Naive thymus-derived CD8-positive, alpha-beta T cell (primary cell): ENCODE measurements at regions not wholly inside any gene's neighbourhood (a gene's known extent, or its start where the extent isn't known, plus 50 kb on each side); places are given as distances from the start of the nearest gene placed in this dataset.

Experiments used
- ATAC-seq, 2 donors: fragments of 150-1000 bp; cut with Tn5 transposase in 1 of 2; sonication (Bioruptor Pico), chemical (Tn5 transposase) in 1 of 2; 1 replicate in 1 of 2; 2 replicates in 1 of 2; pipeline ENCODE4 v1.10.0; 2021; ENCODE audit warnings: mild to moderate bottlenecking in 2 of 2, moderate library complexity in 2 of 2
- POLR2A ChIA-PET: fragments of 350-600 bp; sonication (Branson Sonifier 250); formaldehyde crosslinking; loops from one replicate; lab custom pipeline; 2021; ENCODE audit warnings: antibody characterized with exemption; lab: Charles Lee
- DNase-seq, 10 donors: peaks; one replicate each; pipeline versions ENCODE4 v3.0.0 to v3.0.0-alpha.2; 2020 to 2022
- H3K27ac Mint-ChIP-seq, 10 donors: one replicate each; pipeline ENCODE4 v1.8.0; 2020 to 2022; ENCODE audit warnings: mild to moderate bottlenecking in 10 of 10, mixed read lengths in 10 of 10, moderate library complexity in 4 of 10, inconsistent platforms in 1 of 10
- H3K27me3 Mint-ChIP-seq, 5 donors: one replicate each; pipeline ENCODE4 v1.8.0; 2021 to 2022; ENCODE audit warnings: mixed read lengths in 5 of 5
- H3K36me3 Mint-ChIP-seq, 3 donors: one replicate each; pipeline ENCODE4 v1.8.0; 2020 to 2022; ENCODE audit warnings: mixed read lengths in 3 of 3, mild to moderate bottlenecking in 2 of 3, inconsistent platforms in 1 of 3
- H3K4me1 Mint-ChIP-seq, 4 donors: one replicate each; pipeline ENCODE4 v1.8.0; 2021 to 2022; ENCODE audit warnings: mixed read lengths in 4 of 4
- H3K4me3 Mint-ChIP-seq, 10 donors: one replicate each; pipeline ENCODE4 v1.8.0; 2020 to 2022; ENCODE audit warnings: mild to moderate bottlenecking in 10 of 10, mixed read lengths in 10 of 10, moderate library complexity in 6 of 10, inconsistent platforms in 1 of 10
- H3K9me3 Mint-ChIP-seq, 9 donors: one replicate each; pipeline ENCODE4 v1.8.0; 2020 to 2022; ENCODE audit warnings: mixed read lengths in 9 of 9, mild to moderate bottlenecking in 3 of 9, inconsistent platforms in 1 of 9, moderate library complexity in 1 of 9

DNA sequence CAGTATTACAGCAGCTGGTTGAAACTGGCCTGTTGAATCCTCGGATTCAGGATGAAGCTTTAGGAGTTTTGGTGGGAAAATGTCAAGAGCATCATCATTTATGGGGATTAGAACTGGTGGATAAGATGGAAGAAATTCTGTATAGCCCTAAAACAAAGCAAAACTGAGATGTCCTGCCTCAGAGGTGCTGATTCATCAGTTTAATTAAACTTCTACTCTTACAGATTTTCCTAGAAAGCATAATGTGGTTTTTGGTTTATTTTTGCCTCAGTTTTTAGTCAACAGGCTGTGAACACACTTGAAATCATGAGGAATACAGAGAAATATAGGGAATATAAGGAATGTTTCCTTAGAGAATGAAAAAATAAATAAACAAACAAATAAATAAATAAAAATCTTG, 228.7 kb upstream of the POU3F2 start:
- Mint-ChIP-seq H3K36me3 (no peaks in the 10 kb centered on the region), H3K4me3 (no peak overlapping the region), H3K4me1 (no peaks in the 10 kb centered on the region), H3K27ac (no peak overlapping the region), H3K27me3 (no peaks in the 10 kb centered on the region), H3K9me3 (peaks cover 0 to 3% (median 0%) of the 10 kb centered on the region in 9 donors)
- ATAC-seq (no peak), DNase-seq (no peak)
- POLR2A ChIA-PET, result no interaction called here

DNA sequence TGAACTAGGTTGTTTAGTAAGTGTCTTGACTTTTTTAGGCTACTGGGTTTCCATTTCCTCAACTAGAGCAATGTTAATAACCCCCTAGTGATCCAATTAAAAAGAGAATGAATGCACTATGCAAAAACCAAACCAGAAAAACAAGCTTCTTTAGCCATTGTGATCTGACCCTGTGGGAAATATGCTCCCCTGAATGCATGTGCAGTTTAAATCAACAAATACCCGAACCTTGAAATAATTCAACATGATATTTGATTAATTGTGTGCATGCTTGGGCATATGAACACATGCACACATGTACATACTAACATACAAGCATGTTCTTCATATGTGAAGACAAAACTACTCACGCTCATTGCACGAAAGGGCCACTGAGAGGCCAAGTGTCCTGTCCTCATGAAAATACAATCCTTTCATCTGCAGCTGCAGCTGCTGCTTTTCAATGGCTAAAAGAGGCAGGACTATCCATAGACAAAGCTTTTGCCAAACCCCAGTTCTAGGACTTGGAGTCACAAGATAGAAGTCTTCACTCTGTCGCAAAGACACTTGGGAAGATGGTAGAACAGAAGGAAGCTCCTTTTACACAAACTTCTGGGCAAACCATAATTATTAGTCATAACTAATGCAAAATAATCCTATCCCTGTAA, 207.1 kb upstream of the POU3F2 start:
- no peak overlapping the region for H3K27ac Mint-ChIP-seq
- no peaks in the 10 kb centered on the region for H3K36me3 Mint-ChIP-seq
- no peak overlapping the region for H3K4me3 Mint-ChIP-seq
- POLR2A ChIA-PET, result no interaction called here
- no peaks in the 10 kb centered on the region for H3K4me1 Mint-ChIP-seq
- ATAC-seq, result no peak
- H3K9me3 Mint-ChIP-seq, result peaks cover 0 to 11% (median 0%) of the 10 kb centered on the region in 9 donors
- H3K27me3 Mint-ChIP-seq, result peaks cover 0 to 6% (median 0%) of the 10 kb centered on the region in 5 donors
- DNase-seq, result no peak

- Mint-ChIP-seq H3K4me3 (no peak overlapping the region), H3K27me3 (peaks cover 0 to 15% (median 0%) of the 10 kb centered on the region in 5 donors), H3K27ac (no peak overlapping the region), H3K4me1 (no peaks in the 10 kb centered on the region), H3K9me3 (no peaks in the 10 kb centered on the region), H3K36me3 (no peaks in the 10 kb centered on the region)
- no peak for DNase-seq
- no peak for ATAC-seq
- POLR2A ChIA-PET, result no interaction called here
These were observed 200.5 kb upstream of the POU3F2 start for GRCh38 chr6:98633886-98634285.

DNA sequence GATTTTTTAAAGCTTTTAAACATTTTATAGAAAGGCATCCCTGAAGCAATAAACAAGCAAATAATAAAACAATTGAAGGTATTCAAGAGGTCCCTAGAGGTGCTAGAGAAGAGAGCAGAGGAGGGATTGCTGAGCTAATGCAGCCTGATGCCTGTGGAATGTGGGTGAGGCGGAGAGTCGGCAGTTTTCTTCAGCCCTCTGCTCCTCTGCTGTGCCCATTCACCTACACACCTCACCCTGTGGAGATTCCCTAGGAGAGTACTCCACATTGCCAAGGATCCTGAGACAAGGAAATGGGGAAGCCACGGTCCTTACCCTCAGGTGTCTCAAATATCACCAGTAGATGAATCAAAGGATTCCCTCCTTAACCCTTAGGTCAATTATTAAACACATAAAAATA, 199.8 kb upstream of the POU3F2 start:
- Mint-ChIP-seq H3K27ac (no peak overlapping the region), H3K9me3 (no peaks in the 10 kb centered on the region), H3K36me3 (no peaks in the 10 kb centered on the region), H3K4me3 (no peak overlapping the region), H3K27me3 (peaks cover 0 to 11% (median 0%) of the 10 kb centered on the region in 5 donors), H3K4me1 (no peaks in the 10 kb centered on the region)
- ATAC-seq (no peak), DNase-seq (no peak)
- POLR2A ChIA-PET, result no interaction called here

- Mint-ChIP-seq H3K36me3 (no peaks in the 10 kb centered on the region), H3K4me1 (no peaks in the 10 kb centered on the region), H3K4me3 (no peak overlapping the region), H3K27ac (no peak overlapping the region), H3K9me3 (no peaks in the 10 kb centered on the region), H3K27me3 (peaks cover 0 to 12% (median 0%) of the 10 kb centered on the region in 5 donors)
- no peak for DNase-seq
- POLR2A ChIA-PET, result no interaction called here
- no peak for ATAC-seq
These were observed 199.2 kb upstream of the POU3F2 start for GRCh38 chr6:98635191-98635590.

DNA sequence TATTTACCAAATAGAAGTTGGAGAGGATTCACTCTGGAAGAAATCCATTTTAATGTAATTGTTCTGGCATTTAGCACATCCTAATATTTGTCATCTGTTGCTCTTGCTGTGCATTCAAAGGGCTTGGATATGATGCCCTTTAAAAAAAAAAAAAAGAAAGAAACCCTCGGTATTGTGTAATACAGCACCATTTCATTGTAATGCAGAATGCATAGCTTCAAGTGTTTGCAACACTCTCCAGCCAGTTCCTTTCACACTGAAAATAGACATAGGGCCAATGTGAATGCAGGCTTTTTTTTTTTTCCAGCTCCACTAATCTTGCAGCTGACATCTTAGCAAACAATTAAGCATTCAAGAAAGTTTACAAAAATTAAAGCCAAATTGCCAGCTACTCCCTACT, 197.4 kb upstream of the POU3F2 start:
- POLR2A ChIA-PET, result no interaction called here
- ATAC-seq (no peak), DNase-seq (no peak)
- Mint-ChIP-seq H3K27me3 (peaks cover 0 to 12% (median 0%) of the 10 kb centered on the region in 5 donors), H3K36me3 (no peaks in the 10 kb centered on the region), H3K27ac (no peak overlapping the region), H3K4me1 (no peaks in the 10 kb centered on the region), H3K4me3 (no peak overlapping the region), H3K9me3 (peaks cover 0 to 2% (median 0%) of the 10 kb centered on the region in 9 donors)

DNA sequence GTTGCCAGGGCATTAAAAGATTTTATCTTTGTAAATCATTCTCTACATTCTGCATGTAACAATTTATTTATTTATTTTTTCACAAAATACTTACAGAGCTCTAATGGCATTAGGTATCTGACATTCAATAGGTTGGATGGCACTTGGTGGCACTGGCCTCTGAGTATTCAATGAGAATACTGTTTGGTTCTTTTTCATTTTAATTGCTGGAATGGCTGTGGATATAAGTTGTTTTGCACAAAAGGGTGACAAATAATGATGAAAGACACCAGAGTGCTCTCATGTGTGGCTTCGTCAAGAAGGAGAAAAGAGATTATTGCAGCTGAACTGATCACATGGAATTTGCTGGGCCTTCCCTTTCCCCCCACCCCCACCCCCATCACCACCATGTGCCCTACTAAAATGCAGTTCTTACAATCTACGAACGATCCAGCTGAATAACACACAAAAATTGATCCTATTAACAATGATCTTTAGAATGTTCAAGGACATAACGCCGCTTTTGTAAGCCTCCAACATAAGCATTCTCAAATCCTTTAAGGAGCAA, 195.2 kb upstream of the POU3F2 start:
- no peak overlapping the region for H3K27ac Mint-ChIP-seq
- H3K9me3 Mint-ChIP-seq, result peaks cover 0 to 2% (median 0%) of the 10 kb centered on the region in 9 donors
- ATAC-seq (no peak), DNase-seq (no peak)
- H3K4me3 Mint-ChIP-seq, result no peak overlapping the region
- POLR2A ChIA-PET, result interaction anchor here (0.5 kb wide), 1 partner anchor 141 kb away, joined by 4 read pairs; no protein-coding TSS in a partner anchor
- no peaks in the 10 kb centered on the region for H3K36me3 Mint-ChIP-seq
- no peaks in the 10 kb centered on the region for H3K4me1 Mint-ChIP-seq
- H3K27me3 Mint-ChIP-seq, result peaks cover 0 to 9% (median 0%) of the 10 kb centered on the region in 5 donors

DNA sequence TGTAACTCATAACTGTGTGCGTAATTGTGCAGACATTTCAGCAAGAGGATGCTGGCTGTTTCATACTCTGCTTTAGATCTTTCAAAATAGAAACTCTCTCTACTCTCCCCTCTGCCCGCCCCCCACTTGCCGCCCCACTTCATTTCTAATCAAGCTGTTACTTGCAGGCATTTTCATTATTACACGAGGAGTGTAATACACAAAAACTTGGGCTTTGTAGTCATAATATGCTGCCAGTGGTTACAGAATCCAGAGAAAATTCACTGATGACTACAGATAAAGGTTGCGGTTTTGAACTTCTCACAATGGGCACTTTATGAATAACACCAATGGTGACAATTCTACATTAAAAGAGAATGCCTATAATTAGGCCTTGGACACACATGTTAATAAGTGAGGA, 194.0 kb upstream of the POU3F2 start:
- Mint-ChIP-seq H3K4me3 (no peak overlapping the region), H3K36me3 (no peaks in the 10 kb centered on the region), H3K9me3 (peaks cover 0 to 2% (median 0%) of the 10 kb centered on the region in 9 donors), H3K27ac (no peak overlapping the region), H3K4me1 (no peaks in the 10 kb centered on the region), H3K27me3 (peaks cover 0 to 8% (median 0%) of the 10 kb centered on the region in 5 donors)
- no peak for DNase-seq
- ATAC-seq, result no peak
- POLR2A ChIA-PET, result no interaction called here

DNA sequence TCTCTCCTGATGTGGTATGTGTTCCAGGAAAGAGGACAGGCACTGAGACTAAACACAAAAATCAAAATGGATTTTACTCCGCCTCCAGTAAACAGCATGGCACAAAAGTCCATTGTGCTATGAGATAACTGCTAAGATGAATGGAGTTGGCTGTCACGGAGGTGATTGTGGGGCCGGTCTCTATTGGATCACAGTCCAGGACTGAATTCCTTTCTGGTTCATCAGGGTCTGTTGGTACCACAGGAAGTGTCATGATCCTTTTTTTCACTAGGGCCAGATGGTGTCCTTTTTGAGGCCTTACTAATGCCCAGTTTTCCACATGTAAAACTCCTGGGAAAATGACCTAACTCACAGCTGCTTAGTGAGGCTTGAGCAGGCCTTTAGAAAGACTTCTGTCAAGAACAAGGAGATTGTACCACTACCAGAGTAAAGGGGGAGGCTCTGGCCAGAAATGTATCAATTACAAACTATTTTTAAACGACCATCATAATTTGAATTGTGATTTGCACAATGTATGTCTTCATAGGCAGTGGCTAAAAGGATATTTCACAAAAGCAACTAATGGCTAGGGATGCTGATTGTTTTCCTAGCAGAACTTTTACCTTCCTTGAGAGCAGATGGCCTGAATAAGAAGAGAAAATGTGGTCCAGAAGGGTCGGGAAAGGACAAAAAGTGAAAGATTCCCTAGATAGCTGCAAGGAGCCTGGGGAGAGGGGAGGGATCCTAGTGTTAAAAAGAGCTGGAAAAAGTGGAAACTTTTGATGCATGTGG, 192.2 kb upstream of the POU3F2 start:
- POLR2A ChIA-PET, result no interaction called here
- no peak overlapping the region for H3K27ac Mint-ChIP-seq
- DNase-seq (no peak), ATAC-seq (no peak)
- H3K4me3 Mint-ChIP-seq, result no peak overlapping the region
- no peaks in the 10 kb centered on the region for H3K36me3 Mint-ChIP-seq
- H3K9me3 Mint-ChIP-seq, result peaks cover 0 to 2% (median 0%) of the 10 kb centered on the region in 9 donors
- H3K4me1 Mint-ChIP-seq, result no peaks in the 10 kb centered on the region
- H3K27me3 Mint-ChIP-seq, result peaks cover 0 to 3% (median 2%) of the 10 kb centered on the region in 5 donors

- H3K27ac Mint-ChIP-seq, result no peak overlapping the region
- POLR2A ChIA-PET, result no interaction called here
- H3K36me3 Mint-ChIP-seq, result no peaks in the 10 kb centered on the region
- H3K4me3 Mint-ChIP-seq, result no peak overlapping the region
- ATAC-seq (no peak), DNase-seq (no peak)
- H3K9me3 Mint-ChIP-seq, result peaks cover 0 to 2% (median 0%) of the 10 kb centered on the region in 9 donors
- peaks cover 0 to 5% (median 2%) of the 10 kb centered on the region in 5 donors for H3K27me3 Mint-ChIP-seq
- H3K4me1 Mint-ChIP-seq, result no peaks in the 10 kb centered on the region
These were observed 190.3 kb upstream of the POU3F2 start for GRCh38 chr6:98644063-98644462.

DNA sequence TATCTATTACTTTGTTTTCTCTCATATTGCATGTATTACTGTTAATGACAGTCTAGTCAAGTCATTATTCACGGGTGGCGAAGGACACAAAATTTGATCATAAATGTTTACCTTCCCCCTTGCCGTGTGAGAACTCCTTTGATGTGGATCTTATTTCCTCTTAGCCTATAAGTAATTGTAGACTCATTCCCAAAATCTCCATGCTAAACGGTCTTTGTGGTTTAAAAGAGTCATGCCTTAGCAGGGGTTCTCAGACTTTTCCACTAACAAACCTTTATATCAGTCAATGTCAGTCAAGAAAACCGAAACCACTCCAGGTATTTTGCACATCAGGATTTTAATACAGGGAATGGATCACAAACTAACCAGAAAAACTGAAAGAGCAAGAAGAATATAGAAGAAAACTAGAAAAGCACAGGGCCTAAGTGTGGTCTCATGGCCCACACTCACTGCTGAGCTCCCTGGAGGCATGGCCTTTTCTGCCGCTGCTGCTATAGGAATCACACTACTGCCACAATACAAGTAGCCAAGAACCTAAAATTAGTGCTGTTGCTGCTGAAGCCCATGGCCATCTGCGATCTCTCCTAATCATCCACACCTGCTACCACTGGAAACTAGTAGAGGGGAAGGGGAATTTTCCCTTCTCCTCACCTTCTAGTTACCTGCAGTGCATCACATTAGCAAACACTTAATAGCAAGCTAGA, 186.0 kb upstream of the POU3F2 start:
- POLR2A ChIA-PET, result no interaction called here
- H3K9me3 Mint-ChIP-seq, result peaks cover 0 to 2% (median 0%) of the 10 kb centered on the region in 9 donors
- peaks cover 0 to 4% (median 1%) of the 10 kb centered on the region in 5 donors for H3K27me3 Mint-ChIP-seq
- no peaks in the 10 kb centered on the region for H3K36me3 Mint-ChIP-seq
- H3K4me3 Mint-ChIP-seq, result no peak overlapping the region
- ATAC-seq (no peak), DNase-seq (no peak)
- H3K4me1 Mint-ChIP-seq, result no peaks in the 10 kb centered on the region
- no peak overlapping the region for H3K27ac Mint-ChIP-seq

GRCh38 chr6:98650941-98651340, 183.4 kb upstream of the POU3F2 start:
- no peak for DNase-seq
- H3K27ac Mint-ChIP-seq, result no peak overlapping the region
- no peak overlapping the region for H3K4me3 Mint-ChIP-seq

DNA sequence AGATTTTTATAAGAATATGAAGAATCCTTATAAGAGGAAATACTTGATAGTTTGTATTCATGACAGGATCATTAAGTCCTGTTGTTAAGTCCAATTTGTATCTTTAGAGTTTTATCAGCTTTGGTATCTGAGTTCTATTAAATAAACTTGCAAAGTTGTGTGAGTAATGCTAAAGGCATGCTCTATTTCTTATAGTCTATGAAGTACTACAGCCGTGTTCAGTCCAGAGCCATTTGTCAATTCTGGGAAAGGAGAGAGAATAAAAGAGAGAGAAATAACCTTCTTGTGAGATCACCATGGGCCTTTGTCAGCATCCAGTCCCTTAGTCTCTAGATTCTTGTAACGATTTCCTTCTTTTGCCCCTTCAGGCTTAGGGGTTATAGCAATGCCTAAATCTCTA, 181.2 kb upstream of the POU3F2 start:
- POLR2A ChIA-PET, result no interaction called here
- ATAC-seq, result no peak

More at GRCh38 chr6:98650941-98651340, 183.4 kb upstream of the POU3F2 start:
- H3K9me3 Mint-ChIP-seq, result peaks cover 0 to 2% (median 0%) of the 10 kb centered on the region in 9 donors
- peaks cover 0 to 3% (median 1%) of the 10 kb centered on the region in 5 donors for H3K27me3 Mint-ChIP-seq
- POLR2A ChIA-PET, result no interaction called here
- H3K4me1 Mint-ChIP-seq, result no peaks in the 10 kb centered on the region
- ATAC-seq, result no peak
- no peaks in the 10 kb centered on the region for H3K36me3 Mint-ChIP-seq

More for the DNA sequence above, 181.2 kb upstream of the POU3F2 start:
- DNase-seq, result no peak
- Mint-ChIP-seq H3K27me3 (peaks cover 0 to 2% (median 1%) of the 10 kb centered on the region in 5 donors), H3K4me3 (no peak overlapping the region), H3K9me3 (no peaks in the 10 kb centered on the region), H3K27ac (no peak overlapping the region), H3K36me3 (no peaks in the 10 kb centered on the region), H3K4me1 (no peaks in the 10 kb centered on the region)
